Ascending aorta (tissue), 2 donors: ENCODE measurements at regions not wholly inside any gene's neighbourhood (a gene's known extent, or its start where the extent isn't known, plus 50 kb on each side); places are given as distances from the start of the nearest gene placed in this dataset.

ENCODE experiments used
- DNase-seq, 2 donors: peaks; one replicate each; pipeline ENCODE4 v3.0.0-alpha.2; 2019; ENCODE audit warnings: low spot score in 2 of 2
- H3K27ac ChIP-seq, 2 donors: fragments of 200-600 bp; sonication (generic); one replicate each; pipeline ENCODE4 v1.5.1; 2016 to 2017; ENCODE audit warnings: mild to moderate bottlenecking in 1 of 2
- H3K27me3 ChIP-seq: fragments of 200-600 bp; sonication (generic); one replicate; pipeline ENCODE4 v1.5.1; 2017
- H3K36me3 ChIP-seq, 2 donors: fragments of 200-600 bp; sonication (generic); one replicate each; pipeline ENCODE4 v1.5.1; 2016
- H3K4me1 ChIP-seq, 2 donors: fragments of 200-600 bp; sonication (generic); one replicate each; pipeline ENCODE4 v1.5.1; 2016 to 2017; ENCODE audit warnings: mild to moderate bottlenecking in 1 of 2
- H3K4me3 ChIP-seq, 2 donors: fragments of 200-600 bp; sonication (generic); one replicate each; pipeline ENCODE4 v1.5.1; 2016 to 2017; ENCODE audit warnings: mild to moderate bottlenecking in 1 of 2
- H3K9me3 ChIP-seq, 2 donors: fragments of 200-600 bp; sonication (generic); one replicate each; pipeline ENCODE4 v1.5.1; 2016
- intact Hi-C: fragments of 100-400 bp; cut with DNase I; formaldehyde crosslinking; loops from one replicate; pipeline ENCODE4 v1.15.1; 2023
- TF ChIP-seq, protein P1 (sequence below), 3 experiments: fragments of 200-600 bp in 2 of 3; fragments of 450-650 bp in 1 of 3; sonication (generic) in 2 of 3; IDR thresholded peaks; one replicate each; pipeline ENCODE4 v1.5.1; 2016 to 2019; ENCODE audit warnings: antibody characterized with exemption in 3 of 3, mild to moderate bottlenecking in 1 of 3, moderate library complexity in 1 of 3

DNA sequence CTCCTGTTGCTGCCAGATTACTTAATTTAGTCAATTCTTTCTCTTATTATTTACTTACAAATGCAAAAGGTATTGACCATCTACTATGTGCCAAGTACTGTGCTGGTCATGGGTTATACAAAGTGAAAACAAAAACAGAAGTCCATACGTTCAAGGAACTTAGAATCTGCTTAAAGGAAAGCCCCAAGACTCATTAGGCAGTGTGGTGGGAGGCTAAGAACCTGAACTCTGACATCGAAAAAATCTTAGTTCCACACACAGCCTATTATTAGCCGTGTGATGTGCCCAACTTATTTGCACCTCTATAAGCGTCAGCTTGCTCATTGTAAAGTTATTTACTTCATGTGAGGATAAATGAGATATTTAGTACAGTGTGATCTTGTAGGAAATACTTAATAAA is 227.4 kb upstream of the SORCS1 start:
- no peaks in the 10 kb centered on the region for H3K9me3 ChIP-seq
- no peaks in the 10 kb centered on the region for H3K4me1 ChIP-seq
- no peaks in the 10 kb centered on the region for H3K36me3 ChIP-seq
- DNase-seq, result no peak
- TF ChIP-seq, protein P1, sequence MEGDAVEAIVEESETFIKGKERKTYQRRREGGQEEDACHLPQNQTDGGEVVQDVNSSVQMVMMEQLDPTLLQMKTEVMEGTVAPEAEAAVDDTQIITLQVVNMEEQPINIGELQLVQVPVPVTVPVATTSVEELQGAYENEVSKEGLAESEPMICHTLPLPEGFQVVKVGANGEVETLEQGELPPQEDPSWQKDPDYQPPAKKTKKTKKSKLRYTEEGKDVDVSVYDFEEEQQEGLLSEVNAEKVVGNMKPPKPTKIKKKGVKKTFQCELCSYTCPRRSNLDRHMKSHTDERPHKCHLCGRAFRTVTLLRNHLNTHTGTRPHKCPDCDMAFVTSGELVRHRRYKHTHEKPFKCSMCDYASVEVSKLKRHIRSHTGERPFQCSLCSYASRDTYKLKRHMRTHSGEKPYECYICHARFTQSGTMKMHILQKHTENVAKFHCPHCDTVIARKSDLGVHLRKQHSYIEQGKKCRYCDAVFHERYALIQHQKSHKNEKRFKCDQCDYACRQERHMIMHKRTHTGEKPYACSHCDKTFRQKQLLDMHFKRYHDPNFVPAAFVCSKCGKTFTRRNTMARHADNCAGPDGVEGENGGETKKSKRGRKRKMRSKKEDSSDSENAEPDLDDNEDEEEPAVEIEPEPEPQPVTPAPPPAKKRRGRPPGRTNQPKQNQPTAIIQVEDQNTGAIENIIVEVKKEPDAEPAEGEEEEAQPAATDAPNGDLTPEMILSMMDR (IDR thresholded peaks at IDR 0.05), result no peak
- H3K27me3 ChIP-seq, result no peaks in the 10 kb centered on the region
- intact Hi-C loops, result no loop called here
- H3K4me3 ChIP-seq, result no peak overlapping the region
- no peak overlapping the region for H3K27ac ChIP-seq

DNA sequence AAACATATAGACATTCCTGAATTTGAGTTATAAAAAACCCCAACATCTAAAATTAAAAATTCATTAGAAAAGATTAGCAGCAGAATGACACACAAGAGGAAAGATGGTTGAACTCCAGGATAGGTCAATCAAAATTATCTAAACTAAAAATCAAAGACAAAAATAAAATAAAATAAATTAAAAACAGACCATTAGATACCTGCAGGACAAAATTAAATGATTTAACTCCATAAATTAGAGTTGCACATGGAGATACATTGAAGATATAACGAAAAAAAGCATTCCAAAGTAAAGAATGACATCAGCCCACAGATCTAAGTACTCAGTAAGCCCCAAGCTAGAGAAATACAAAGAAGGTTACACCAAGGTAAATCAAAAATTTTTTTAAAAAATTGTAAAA is 226.1 kb upstream of the SORCS1 start:
- Histone ChIP-seq H3K9me3 (no peaks in the 10 kb centered on the region), H3K4me3 (no peak overlapping the region), H3K27ac (no peak overlapping the region), H3K4me1 (no peaks in the 10 kb centered on the region), H3K27me3 (no peaks in the 10 kb centered on the region), H3K36me3 (no peaks in the 10 kb centered on the region)
- TF ChIP-seq, protein P1 (IDR thresholded peaks at IDR 0.05), result no peak
- intact Hi-C loops, result no loop called here
- DNase-seq, result no peak

DNA sequence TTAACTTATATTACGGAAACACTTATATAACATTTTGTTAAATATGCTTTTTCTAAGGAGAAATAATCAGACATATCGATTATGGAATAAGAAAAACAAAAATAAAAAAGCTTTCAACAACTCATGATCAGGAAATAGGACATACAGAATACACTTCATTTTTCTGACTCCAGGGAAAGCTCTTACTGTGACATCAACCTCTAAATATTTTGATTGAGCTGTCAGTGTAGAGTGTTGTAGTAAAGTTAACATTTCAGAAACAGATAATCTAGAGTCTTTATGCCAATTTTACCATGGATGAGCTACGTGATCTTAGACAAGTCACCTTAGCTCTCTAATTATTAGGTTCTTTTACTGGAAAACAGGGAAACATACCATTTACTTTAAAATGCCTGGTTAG is 218.9 kb upstream of the SORCS1 start:
- Histone ChIP-seq H3K4me3 (no peak overlapping the region), H3K27me3 (no peaks in the 10 kb centered on the region), H3K36me3 (no peaks in the 10 kb centered on the region), H3K4me1 (no peaks in the 10 kb centered on the region), H3K27ac (no peak overlapping the region), H3K9me3 (no peaks in the 10 kb centered on the region)
- DNase-seq, result no peak
- TF ChIP-seq, protein P1 (IDR thresholded peaks at IDR 0.05), result no peak
- intact Hi-C loops, result no loop called here

DNA sequence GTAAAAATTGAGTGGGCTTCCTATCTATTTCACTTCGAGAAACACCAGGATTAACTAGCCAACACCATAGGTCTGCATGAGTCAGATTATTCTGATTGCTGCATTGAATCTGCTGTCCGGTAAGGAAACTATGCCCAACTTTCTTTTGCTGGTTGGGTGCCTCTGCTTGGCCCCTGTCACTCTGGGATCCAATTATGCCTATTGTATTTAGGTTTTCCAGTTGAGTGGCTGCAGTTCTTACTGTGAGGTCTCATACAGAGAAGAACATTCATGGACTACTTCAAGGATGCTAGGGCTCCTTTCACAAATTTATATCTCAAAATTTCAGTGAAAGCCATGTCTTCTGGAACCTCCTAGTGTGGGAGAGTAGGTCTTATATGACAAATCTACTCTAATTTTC is 215.1 kb upstream of the SORCS1 start:
- H3K27me3 ChIP-seq, result no peaks in the 10 kb centered on the region

DNA sequence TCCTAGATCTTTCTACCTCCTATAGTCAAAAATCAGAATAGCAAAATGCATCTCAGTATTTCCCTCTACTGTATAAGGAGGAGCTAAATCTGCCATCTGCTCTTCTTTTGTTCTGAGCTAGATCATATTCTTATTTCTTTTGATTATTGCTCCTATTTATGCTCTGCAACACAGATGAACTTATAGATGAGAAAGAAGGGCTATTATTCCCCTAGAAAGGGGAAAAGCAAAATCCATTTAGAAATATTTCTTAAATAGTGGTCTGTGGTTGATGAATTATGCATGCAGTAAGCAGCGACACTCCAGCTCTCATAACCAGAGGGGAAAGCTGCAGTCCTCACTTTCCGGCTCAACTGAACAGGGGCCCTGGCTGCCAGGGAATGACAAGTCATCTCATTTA is 207.3 kb upstream of the SORCS1 start:
- Histone ChIP-seq H3K4me1 (no peaks in the 10 kb centered on the region), H3K27ac (no peak overlapping the region), H3K36me3 (no peaks in the 10 kb centered on the region), H3K4me3 (no peak overlapping the region), H3K27me3 (no peaks in the 10 kb centered on the region), H3K9me3 (no peaks in the 10 kb centered on the region)
- TF ChIP-seq, protein P1 (IDR thresholded peaks at IDR 0.05), result no peak
- intact Hi-C loops, result no loop called here
- DNase-seq, result no peak

More for the DNA sequence above, 215.1 kb upstream of the SORCS1 start:
- Histone ChIP-seq H3K36me3 (no peaks in the 10 kb centered on the region), H3K4me3 (no peak overlapping the region), H3K9me3 (no peaks in the 10 kb centered on the region), H3K4me1 (no peaks in the 10 kb centered on the region), H3K27ac (no peak overlapping the region)
- TF ChIP-seq, protein P1 (IDR thresholded peaks at IDR 0.05), result no peak
- intact Hi-C loops, result no loop called here
- DNase-seq, result no peak

DNA sequence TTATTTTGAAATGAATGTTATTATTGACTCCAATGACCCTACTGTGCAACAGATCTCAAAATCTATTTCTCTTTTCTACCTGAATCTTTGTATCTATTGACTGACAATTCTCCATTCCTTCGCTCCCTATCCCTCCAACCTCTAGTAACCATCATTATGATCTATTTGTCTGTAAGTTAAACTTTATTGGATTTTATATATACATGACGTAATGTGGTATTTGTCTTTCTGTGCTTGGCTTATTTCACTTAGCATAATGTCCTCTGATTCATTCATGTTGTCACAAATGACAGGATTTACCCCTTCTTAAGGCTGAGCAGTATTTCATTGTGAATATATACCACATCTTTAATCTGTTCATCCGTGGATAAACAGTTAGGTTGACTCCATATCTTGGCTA is 200.4 kb upstream of the SORCS1 start:
- Histone ChIP-seq H3K27me3 (no peaks in the 10 kb centered on the region), H3K4me1 (no peaks in the 10 kb centered on the region), H3K4me3 (no peak overlapping the region), H3K9me3 (no peaks in the 10 kb centered on the region), H3K36me3 (no peaks in the 10 kb centered on the region), H3K27ac (no peak overlapping the region)
- intact Hi-C loops, result no loop called here
- no peak for DNase-seq
- TF ChIP-seq, protein P1 (IDR thresholded peaks at IDR 0.05), result no peak
